SK-N-SH (cell line): ENCODE measurements at regions not wholly inside any gene's neighbourhood (a gene's known extent, or its start where the extent isn't known, plus 50 kb on each side); places are given as distances from the start of the nearest gene placed in this dataset.
"Not testable (repeated sequence)": the region's sequence is repeated elsewhere in the genome, so short reads cannot be mapped to it uniquely, and the experiment has no call there.

ENCODE experiments used
- CTCF ChIA-PET: fragments of 300-600, 350-600 bp; formaldehyde crosslinking; extraction: SDS; loops from one replicate; lab custom pipeline; 2021; lab: Yijun Ruan, JAX
- POLR2A ChIA-PET: fragments of 350-600 bp; sonication (Branson Sonifier 250); formaldehyde crosslinking; extraction: SDS; loops from one replicate; lab custom pipeline; 2020; ENCODE audit warnings: antibody characterized with exemption, inconsistent platforms; lab: Yijun Ruan, JAX
- DNase-seq: peaks from one replicate; pipeline ENCODE4 v3.0.0; 2012
- H2AFZ ChIP-seq: fragments of 200-600 bp; sonication (generic); 2 replicates; pipeline ENCODE4 v1.8.1; 2016; ENCODE audit warnings: antibody characterized with exemption, mild to moderate bottlenecking, low read depth
- H3F3A ChIP-seq: fragments of 200-600 bp; sonication (generic); replicated peaks from 2 replicates; pipeline ENCODE3; 2016; ENCODE audit warnings: antibody characterized with exemption, mild to moderate bottlenecking; ENCODE audit not compliant: insufficient read depth
- H3K27ac ChIP-seq, 2 experiments: fragments of 200-500 bp in 1 of 2; fragments of 200-600 bp in 1 of 2; sonication (Bioruptor generic) in 1 of 2; sonication (generic), shearing (Covaris generic) in 1 of 2; 2 replicates each; pipeline versions ENCODE4 v1.5.1 to v1.6.1; 2014 to 2016; ENCODE audit warnings: low read depth in 2 of 2, inconsistent platforms in 1 of 2, low read length in 1 of 2, mild to moderate bottlenecking in 1 of 2, mixed read lengths in 1 of 2
- H3K27me3 ChIP-seq: fragments of 200-600 bp; sonication (generic), shearing (Covaris generic); 2 replicates; pipeline ENCODE4 v1.6.1; 2016; ENCODE audit warnings: mixed run types; ENCODE audit not compliant: insufficient read depth
- H3K36me3 ChIP-seq, 2 experiments: fragments of 200-500 bp in 1 of 2; fragments of 200-600 bp in 1 of 2; sonication (Bioruptor generic) in 1 of 2; sonication (generic) in 1 of 2; replicated peaks in 1 of 2; 2 replicates each; pipeline versions ENCODE3 to v1.5.1; 2014 to 2016; ENCODE audit warnings: low read length in 1 of 2, mild to moderate bottlenecking in 1 of 2; ENCODE audit not compliant: insufficient read depth in 2 of 2, control insufficient read depth in 1 of 2
- H3K4me1 ChIP-seq, 2 experiments: fragments of 200-500 bp in 1 of 2; fragments of 200-600 bp in 1 of 2; sonication (Bioruptor generic) in 1 of 2; sonication (generic), shearing (Covaris generic) in 1 of 2; 2 replicates each; pipeline versions ENCODE4 v1.5.1 to v1.6.1; 2014 to 2016; ENCODE audit warnings: low read depth in 1 of 2, low read length in 1 of 2, mixed run types in 1 of 2; ENCODE audit not compliant: insufficient read depth in 2 of 2, control insufficient read depth in 1 of 2
- H3K4me2 ChIP-seq: fragments of 200-600 bp; sonication (generic), shearing (Covaris generic); 2 replicates; pipeline ENCODE4 v1.6.1; 2017; ENCODE audit warnings: mixed run types
- H3K4me3 ChIP-seq, 2 experiments: fragments of 200-500 bp in 1 of 2; fragments of 200-600 bp in 1 of 2; sonication (Bioruptor generic) in 1 of 2; sonication (generic), shearing (Covaris generic) in 1 of 2; 2 replicates each; pipeline versions ENCODE4 v1.5.1 to v1.8.1; 2014 to 2016; ENCODE audit warnings: low read depth in 2 of 2, inconsistent platforms in 1 of 2, low read length in 1 of 2, mild to moderate bottlenecking in 1 of 2, mixed read lengths in 1 of 2, moderate library complexity in 1 of 2
- H3K79me2 ChIP-seq: fragments of 200-600 bp; sonication (generic); 2 replicates; pipeline ENCODE4 v1.8.1; 2017; ENCODE audit warnings: mild to moderate bottlenecking; ENCODE audit not compliant: insufficient read depth
- H3K9ac ChIP-seq: fragments of 200-600 bp; sonication (generic); 2 replicates; pipeline ENCODE4 v1.6.1; 2017; ENCODE audit warnings: mixed run types
- H3K9me2 ChIP-seq: fragments of 200-600 bp; sonication (generic); 2 replicates; pipeline ENCODE4 v1.6.1; 2017; ENCODE audit warnings: mixed run types
- H3K9me3 ChIP-seq: fragments of 200-600 bp; sonication (generic); 2 replicates; pipeline ENCODE4 v1.6.1; 2017; ENCODE audit warnings: mixed run types, mild to moderate bottlenecking, moderate library complexity
- H4K20me1 ChIP-seq: fragments of 200-600 bp; sonication (generic); 2 replicates; pipeline ENCODE4 v1.6.1; 2017; ENCODE audit warnings: mild to moderate bottlenecking, mixed run types; ENCODE audit not compliant: insufficient read depth
- RAD21 ChIP-seq: IDR thresholded peaks from 2 replicates; pipeline ENCODE4 v1.6.1; 2012; ENCODE audit warnings: mild to moderate bottlenecking, low read length
- SMC3 ChIP-seq: IDR thresholded peaks from 2 replicates; pipeline ENCODE4 v1.6.1; 2012; ENCODE audit warnings: low read depth, low read length, improper control_type of control experiment
- WGBS: methylation state at CpG from one replicate; pipeline ENCODE4 v1.1.6; 2017; ENCODE audit warnings: low lambda C conversion rate; 5-methylcytosine and 5-hydroxymethylcytosine counted together
- TF ChIP-seq, protein P1 (sequence below): fragments of 200-600 bp; sonication (generic); IDR thresholded peaks from 2 replicates; pipeline ENCODE4 v1.6.1; 2017; ENCODE audit warnings: antibody characterized with exemption, mild to moderate bottlenecking, moderate library complexity

DNA sequence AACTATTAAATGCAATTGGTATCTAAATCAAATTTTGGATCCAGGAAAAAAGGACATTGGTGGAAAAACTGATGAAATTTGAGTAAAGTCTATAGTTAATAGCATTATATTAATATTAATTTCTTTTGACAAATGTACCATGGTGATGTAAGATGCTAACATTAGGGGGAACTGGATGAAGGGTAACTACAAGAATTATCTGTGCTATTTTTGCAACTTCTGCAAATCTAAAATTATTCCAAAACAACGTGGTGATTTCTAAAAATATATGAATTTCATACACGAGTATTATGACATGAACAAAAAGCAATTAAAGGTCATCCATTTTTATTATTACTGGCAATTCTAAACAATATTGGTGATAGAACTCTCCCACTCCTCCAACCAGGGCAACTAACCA is 135.6 kb upstream of the RRN3 start:
- CTCF ChIA-PET, H3K9me2 ChIP-seq, H4K20me1 ChIP-seq, H3K36me3 ChIP-seq, H3K4me3 ChIP-seq, H2AFZ ChIP-seq, H3K9me3 ChIP-seq, DNase-seq, H3K9ac ChIP-seq, H3F3A ChIP-seq, H3K27me3 ChIP-seq, H3K79me2 ChIP-seq, POLR2A ChIA-PET, H3K27ac ChIP-seq, H3K4me1 ChIP-seq, H3K4me2 ChIP-seq: not testable (repeated sequence)
- 37% methylated on average over 2 of the region's 2 CpGs for WGBS

DNA sequence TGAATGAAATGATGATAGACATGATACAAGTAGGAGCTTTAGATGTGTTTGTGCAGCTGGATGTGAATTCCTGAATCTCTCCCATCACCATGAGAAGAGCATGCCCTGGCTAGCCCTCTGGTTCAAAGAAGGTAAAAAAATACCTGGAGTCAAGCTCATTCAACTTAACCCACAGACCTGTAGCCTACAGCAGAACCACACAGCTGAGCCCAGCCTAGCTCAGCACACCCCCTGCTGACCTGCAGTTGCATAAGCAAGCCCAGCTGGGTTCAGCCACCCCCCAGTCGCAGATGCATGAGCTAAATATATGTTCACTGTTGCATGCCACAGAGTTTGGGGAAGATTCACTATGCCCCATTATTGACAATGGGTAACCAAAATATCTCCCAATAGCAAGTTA is 130.6 kb upstream of the RRN3 start:
- H3K4me1 ChIP-seq, H2AFZ ChIP-seq, H3K4me2 ChIP-seq, H3F3A ChIP-seq, H4K20me1 ChIP-seq, H3K9ac ChIP-seq, H3K36me3 ChIP-seq, H3K4me3 ChIP-seq, CTCF ChIA-PET, H3K27ac ChIP-seq, H3K27me3 ChIP-seq, H3K79me2 ChIP-seq, POLR2A ChIA-PET, DNase-seq, H3K9me3 ChIP-seq, H3K9me2 ChIP-seq: not testable (repeated sequence)
- WGBS, result no CpG with 5 or more reads among the region's 1 CpG

GRCh38 chr16:15223398-15223797 is 129.3 kb upstream of the RRN3 start:
- H3K79me2 ChIP-seq, DNase-seq, POLR2A ChIA-PET, H3K27me3 ChIP-seq, H3K9me2 ChIP-seq, H3K27ac ChIP-seq, H3K9ac ChIP-seq, H3K4me3 ChIP-seq, H2AFZ ChIP-seq, H3K9me3 ChIP-seq, H3K4me2 ChIP-seq, CTCF ChIA-PET, H3K36me3 ChIP-seq, H3F3A ChIP-seq, H4K20me1 ChIP-seq, H3K4me1 ChIP-seq: not testable (repeated sequence)
- 80% methylated on average over 1 of the region's 4 CpGs for WGBS

DNA sequence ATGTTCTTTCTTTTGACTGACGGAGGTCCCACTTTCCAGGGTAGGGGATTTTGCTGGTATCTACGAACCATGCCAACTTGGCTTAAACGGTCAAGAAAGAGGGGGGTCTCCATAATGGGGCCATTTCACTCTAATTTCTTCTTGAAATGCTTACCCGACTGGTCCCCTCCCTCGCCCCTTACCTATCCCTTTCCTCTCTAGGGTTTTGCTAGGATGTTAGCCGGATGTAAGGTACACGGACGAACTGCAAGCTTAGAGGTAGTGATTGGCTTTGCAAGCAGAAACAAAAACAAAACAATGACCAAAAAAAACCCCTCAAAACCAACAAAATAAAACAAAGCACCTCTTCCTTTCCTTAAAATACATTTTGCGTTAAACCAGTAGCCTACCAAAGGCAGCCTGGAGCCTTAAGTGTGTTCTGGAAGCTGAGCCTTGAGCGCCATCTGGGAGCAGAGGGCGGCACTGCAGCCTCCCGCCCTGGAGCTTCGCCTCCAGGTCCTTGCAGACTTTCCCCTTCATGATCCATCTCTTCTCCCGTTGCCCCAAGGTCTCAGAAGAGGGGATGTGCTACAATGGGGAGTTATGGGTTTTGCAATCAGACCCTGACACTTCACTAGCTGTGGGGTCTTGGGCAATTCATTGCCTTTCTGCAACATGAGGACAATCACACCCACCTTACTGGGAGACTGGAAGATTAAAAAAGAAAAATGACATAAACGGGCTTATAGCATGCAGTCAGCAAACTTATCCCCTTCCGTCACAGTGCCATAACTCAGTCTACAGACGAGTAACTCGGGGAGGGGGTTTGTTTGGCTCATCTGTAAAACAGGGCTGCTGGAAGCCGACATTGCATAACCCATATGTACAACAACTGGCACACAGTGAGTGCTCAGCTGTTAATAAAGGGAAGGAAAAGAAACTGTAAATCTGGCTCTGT is 125.9 kb upstream of the RRN3 start:
- CTCF ChIA-PET, H3F3A ChIP-seq, H3K4me2 ChIP-seq, H3K79me2 ChIP-seq, DNase-seq, H3K4me1 ChIP-seq, H2AFZ ChIP-seq, H3K36me3 ChIP-seq, H3K9ac ChIP-seq, POLR2A ChIA-PET, H3K4me3 ChIP-seq, H4K20me1 ChIP-seq, H3K9me2 ChIP-seq, H3K9me3 ChIP-seq, H3K27ac ChIP-seq, H3K27me3 ChIP-seq: not testable (repeated sequence)
- TF ChIP-seq SMC3 (peak; percentile 69), RAD21 (peak; percentile 69)
- TF ChIP-seq, protein P1, sequence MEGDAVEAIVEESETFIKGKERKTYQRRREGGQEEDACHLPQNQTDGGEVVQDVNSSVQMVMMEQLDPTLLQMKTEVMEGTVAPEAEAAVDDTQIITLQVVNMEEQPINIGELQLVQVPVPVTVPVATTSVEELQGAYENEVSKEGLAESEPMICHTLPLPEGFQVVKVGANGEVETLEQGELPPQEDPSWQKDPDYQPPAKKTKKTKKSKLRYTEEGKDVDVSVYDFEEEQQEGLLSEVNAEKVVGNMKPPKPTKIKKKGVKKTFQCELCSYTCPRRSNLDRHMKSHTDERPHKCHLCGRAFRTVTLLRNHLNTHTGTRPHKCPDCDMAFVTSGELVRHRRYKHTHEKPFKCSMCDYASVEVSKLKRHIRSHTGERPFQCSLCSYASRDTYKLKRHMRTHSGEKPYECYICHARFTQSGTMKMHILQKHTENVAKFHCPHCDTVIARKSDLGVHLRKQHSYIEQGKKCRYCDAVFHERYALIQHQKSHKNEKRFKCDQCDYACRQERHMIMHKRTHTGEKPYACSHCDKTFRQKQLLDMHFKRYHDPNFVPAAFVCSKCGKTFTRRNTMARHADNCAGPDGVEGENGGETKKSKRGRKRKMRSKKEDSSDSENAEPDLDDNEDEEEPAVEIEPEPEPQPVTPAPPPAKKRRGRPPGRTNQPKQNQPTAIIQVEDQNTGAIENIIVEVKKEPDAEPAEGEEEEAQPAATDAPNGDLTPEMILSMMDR, result peak; percentile 64
- WGBS, result 44% methylated on average over 8 of the region's 19 CpGs

DNA sequence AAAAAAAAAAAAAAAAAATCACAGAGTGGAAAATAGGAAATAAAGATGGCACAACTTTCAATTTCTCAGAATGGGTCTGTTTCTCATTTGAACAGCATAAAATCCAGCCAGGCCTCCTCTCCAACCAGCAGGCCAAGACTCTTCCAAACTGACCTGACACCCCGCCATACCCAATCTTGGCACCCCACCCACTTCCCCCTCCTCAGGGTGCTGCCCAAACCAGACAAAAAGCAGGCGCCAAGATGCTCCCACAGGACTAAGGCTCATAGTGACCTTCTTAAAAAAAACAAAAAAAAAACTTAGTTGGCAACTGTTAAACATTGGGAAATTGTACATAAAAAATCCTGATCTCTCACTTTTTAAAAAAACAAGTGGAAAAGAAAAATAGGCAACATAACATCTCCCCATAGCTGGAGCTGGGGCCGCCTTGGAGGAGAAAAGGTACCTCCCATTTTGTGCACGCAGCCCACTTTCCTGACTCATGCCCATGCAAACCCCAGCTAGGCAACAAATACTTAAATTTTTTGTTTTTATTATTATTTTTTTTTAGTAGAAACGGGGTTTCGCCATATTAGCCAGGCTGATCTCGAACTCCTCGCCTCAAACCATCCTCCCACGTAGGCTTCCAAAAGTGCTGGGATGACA is 124.9 kb upstream of the RRN3 start:
- H3K9me2 ChIP-seq, H3K9me3 ChIP-seq, H2AFZ ChIP-seq, H3K4me1 ChIP-seq, H3F3A ChIP-seq, POLR2A ChIA-PET, DNase-seq, H3K36me3 ChIP-seq, H3K79me2 ChIP-seq, H3K4me2 ChIP-seq, H3K27me3 ChIP-seq, H3K9ac ChIP-seq, H4K20me1 ChIP-seq, H3K27ac ChIP-seq, H3K4me3 ChIP-seq, CTCF ChIA-PET: not testable (repeated sequence)
- 64% methylated on average over 7 of the region's 9 CpGs for WGBS
